ENCODE measurements at regions not wholly inside any gene's neighbourhood (a gene's known extent, or its start where the extent isn't known, plus 50 kb on each side); places are given as distances from the start of the nearest gene placed in this dataset.

- 63% methylated on average over 6 of the region's 6 CpGs for WGBS
- H3K4me3 ChIP-seq (ENCODE audit: low read length in 2 of 2): no peak overlapping the region
- no peaks in the 10 kb centered on the region for H3K4me1 ChIP-seq (ENCODE audit: control insufficient read depth in 2 of 2, insufficient read depth in 2 of 2, low read length in 2 of 2)
- H3K9me3 ChIP-seq (ENCODE audit: control insufficient read depth in 2 of 2, insufficient read depth in 1 of 2, low read length in 1 of 2): no peaks in the 10 kb centered on the region
- DNase-seq (ENCODE audit: low read depth in 6 of 9, low spot score in 9 of 9): no peak
- no peaks in the 10 kb centered on the region for H3K27me3 ChIP-seq (ENCODE audit: control insufficient read depth in 2 of 2, insufficient read depth in 1 of 2, low read length in 1 of 2)
- H3K36me3 ChIP-seq (ENCODE audit: control insufficient read depth in 2 of 2, insufficient read depth in 2 of 2, low read length in 1 of 2): no peaks in the 10 kb centered on the region
- no peak overlapping the region for H3K27ac ChIP-seq (ENCODE audit: low read depth in 1 of 2, low read length in 1 of 2)
These were observed 77.5 kb upstream of the CTTNBP2 start for GRCh38 chr7:117950601-117951260.

GRCh38 chr7:117951285-117951684, 78.0 kb upstream of the CTTNBP2 start:
- H3K27ac ChIP-seq (ENCODE audit: low read depth in 1 of 2, low read length in 1 of 2): no peak overlapping the region
- no peak overlapping the region for H3K4me3 ChIP-seq (ENCODE audit: low read length in 2 of 2)
- H3K9me3 ChIP-seq (ENCODE audit: control insufficient read depth in 2 of 2, insufficient read depth in 1 of 2, low read length in 1 of 2): no peaks in the 10 kb centered on the region
- H3K27me3 ChIP-seq (ENCODE audit: control insufficient read depth in 2 of 2, insufficient read depth in 1 of 2, low read length in 1 of 2): no peaks in the 10 kb centered on the region
- no peaks in the 10 kb centered on the region for H3K4me1 ChIP-seq (ENCODE audit: control insufficient read depth in 2 of 2, insufficient read depth in 2 of 2, low read length in 2 of 2)
- 92% methylated on average over 5 of the region's 5 CpGs for whole genome bisulfite sequencing
- H3K36me3 ChIP-seq (ENCODE audit: control insufficient read depth in 2 of 2, insufficient read depth in 2 of 2, low read length in 1 of 2): no peaks in the 10 kb centered on the region
- no peak for DNase-seq (ENCODE audit: low read depth in 6 of 9, low spot score in 9 of 9)

GRCh38 chr7:117951691-117952280, 78.5 kb upstream of the CTTNBP2 start:
- no peak for DNase-seq (ENCODE audit: low read depth in 6 of 9, low spot score in 9 of 9)
- no peaks in the 10 kb centered on the region for H3K4me1 ChIP-seq (ENCODE audit: control insufficient read depth in 2 of 2, insufficient read depth in 2 of 2, low read length in 2 of 2)
- 87% methylated on average over 4 of the region's 4 CpGs for whole genome bisulfite sequencing
- no peak overlapping the region for H3K27ac ChIP-seq (ENCODE audit: low read depth in 1 of 2, low read length in 1 of 2)
- H3K9me3 ChIP-seq (ENCODE audit: control insufficient read depth in 2 of 2, insufficient read depth in 1 of 2, low read length in 1 of 2): no peaks in the 10 kb centered on the region
- no peaks in the 10 kb centered on the region for H3K27me3 ChIP-seq (ENCODE audit: control insufficient read depth in 2 of 2, insufficient read depth in 1 of 2, low read length in 1 of 2)
- H3K4me3 ChIP-seq (ENCODE audit: low read length in 2 of 2): no peak overlapping the region
- no peaks in the 10 kb centered on the region for H3K36me3 ChIP-seq (ENCODE audit: control insufficient read depth in 2 of 2, insufficient read depth in 2 of 2, low read length in 1 of 2)

GRCh38 chr7:117955046-117955445, 81.8 kb upstream of the CTTNBP2 start:
- H3K27ac ChIP-seq (ENCODE audit: low read depth in 1 of 2, low read length in 1 of 2): no peak overlapping the region
- no peaks in the 10 kb centered on the region for H3K27me3 ChIP-seq (ENCODE audit: control insufficient read depth in 2 of 2, insufficient read depth in 1 of 2, low read length in 1 of 2)
- no peak overlapping the region for H3K4me3 ChIP-seq (ENCODE audit: low read length in 2 of 2)
- WGBS: 90% methylated on average over 4 of the region's 4 CpGs
- DNase-seq (ENCODE audit: low read depth in 6 of 9, low spot score in 9 of 9): no peak
- no peaks in the 10 kb centered on the region for H3K36me3 ChIP-seq (ENCODE audit: control insufficient read depth in 2 of 2, insufficient read depth in 2 of 2, low read length in 1 of 2)
- H3K4me1 ChIP-seq (ENCODE audit: control insufficient read depth in 2 of 2, insufficient read depth in 2 of 2, low read length in 2 of 2): no peaks in the 10 kb centered on the region
- H3K9me3 ChIP-seq (ENCODE audit: control insufficient read depth in 2 of 2, insufficient read depth in 1 of 2, low read length in 1 of 2): no peaks in the 10 kb centered on the region

- Histone ChIP-seq H3K27ac (ENCODE audit: low read depth in 1 of 2, low read length in 1 of 2) (no peak overlapping the region), H3K36me3 (ENCODE audit: control insufficient read depth in 2 of 2, insufficient read depth in 2 of 2, low read length in 1 of 2) (no peaks in the 10 kb centered on the region), H3K9me3 (ENCODE audit: control insufficient read depth in 2 of 2, insufficient read depth in 1 of 2, low read length in 1 of 2) (no peaks in the 10 kb centered on the region), H3K27me3 (ENCODE audit: control insufficient read depth in 2 of 2, insufficient read depth in 1 of 2, low read length in 1 of 2) (no peaks in the 10 kb centered on the region), H3K4me3 (ENCODE audit: low read length in 2 of 2) (no peak overlapping the region), H3K4me1 (ENCODE audit: control insufficient read depth in 2 of 2, insufficient read depth in 2 of 2, low read length in 2 of 2) (no peaks in the 10 kb centered on the region)
- DNase-seq (ENCODE audit: low read depth in 6 of 9, low spot score in 9 of 9): no peak
These were observed 87.1 kb upstream of the CTTNBP2 start for GRCh38 chr7:117960351-117960750.

- H3K4me1 ChIP-seq (ENCODE audit: control insufficient read depth in 2 of 2, insufficient read depth in 2 of 2, low read length in 2 of 2): no peaks in the 10 kb centered on the region
- WGBS: 88% methylated on average over 4 of the region's 4 CpGs
- no peaks in the 10 kb centered on the region for H3K9me3 ChIP-seq (ENCODE audit: control insufficient read depth in 2 of 2, insufficient read depth in 1 of 2, low read length in 1 of 2)
- no peaks in the 10 kb centered on the region for H3K27me3 ChIP-seq (ENCODE audit: control insufficient read depth in 2 of 2, insufficient read depth in 1 of 2, low read length in 1 of 2)
- DNase-seq (ENCODE audit: low read depth in 6 of 9, low spot score in 9 of 9): no peak
- no peak overlapping the region for H3K4me3 ChIP-seq (ENCODE audit: low read length in 2 of 2)
- no peaks in the 10 kb centered on the region for H3K36me3 ChIP-seq (ENCODE audit: control insufficient read depth in 2 of 2, insufficient read depth in 2 of 2, low read length in 1 of 2)
- no peak overlapping the region for H3K27ac ChIP-seq (ENCODE audit: low read depth in 1 of 2, low read length in 1 of 2)
These were observed 88.0 kb upstream of the CTTNBP2 start for GRCh38 chr7:117961235-117961634.

- WGBS: 92% methylated on average over 5 of the region's 5 CpGs
- Histone ChIP-seq H3K27me3 (ENCODE audit: control insufficient read depth in 2 of 2, insufficient read depth in 1 of 2, low read length in 1 of 2) (no peaks in the 10 kb centered on the region), H3K36me3 (ENCODE audit: control insufficient read depth in 2 of 2, insufficient read depth in 2 of 2, low read length in 1 of 2) (no peaks in the 10 kb centered on the region), H3K27ac (ENCODE audit: low read depth in 1 of 2, low read length in 1 of 2) (no peak overlapping the region), H3K4me3 (ENCODE audit: low read length in 2 of 2) (no peak overlapping the region), H3K9me3 (ENCODE audit: control insufficient read depth in 2 of 2, insufficient read depth in 1 of 2, low read length in 1 of 2) (no peaks in the 10 kb centered on the region), H3K4me1 (ENCODE audit: control insufficient read depth in 2 of 2, insufficient read depth in 2 of 2, low read length in 2 of 2) (no peaks in the 10 kb centered on the region)
- DNase-seq (ENCODE audit: low read depth in 6 of 9, low spot score in 9 of 9): no peak
These were observed 89.2 kb upstream of the CTTNBP2 start for GRCh38 chr7:117962366-117962994.

GRCh38 chr7:117963264-117964197, 90.3 kb upstream of the CTTNBP2 start:
- DNase-seq (ENCODE audit: low read depth in 6 of 9, low spot score in 9 of 9): no peak
- no peak overlapping the region for H3K4me3 ChIP-seq (ENCODE audit: low read length in 2 of 2)
- H3K4me1 ChIP-seq (ENCODE audit: control insufficient read depth in 2 of 2, insufficient read depth in 2 of 2, low read length in 2 of 2): no peaks in the 10 kb centered on the region
- H3K27ac ChIP-seq (ENCODE audit: low read depth in 1 of 2, low read length in 1 of 2): no peak overlapping the region
- H3K9me3 ChIP-seq (ENCODE audit: control insufficient read depth in 2 of 2, insufficient read depth in 1 of 2, low read length in 1 of 2): no peaks in the 10 kb centered on the region
- H3K36me3 ChIP-seq (ENCODE audit: control insufficient read depth in 2 of 2, insufficient read depth in 2 of 2, low read length in 1 of 2): no peaks in the 10 kb centered on the region
- WGBS: 93% methylated on average over 2 of the region's 2 CpGs
- H3K27me3 ChIP-seq (ENCODE audit: control insufficient read depth in 2 of 2, insufficient read depth in 1 of 2, low read length in 1 of 2): no peaks in the 10 kb centered on the region

- H3K9me3 ChIP-seq (ENCODE audit: control insufficient read depth in 2 of 2, insufficient read depth in 1 of 2, low read length in 1 of 2): no peaks in the 10 kb centered on the region
- H3K4me1 ChIP-seq (ENCODE audit: control insufficient read depth in 2 of 2, insufficient read depth in 2 of 2, low read length in 2 of 2): no peaks in the 10 kb centered on the region
- no peaks in the 10 kb centered on the region for H3K36me3 ChIP-seq (ENCODE audit: control insufficient read depth in 2 of 2, insufficient read depth in 2 of 2, low read length in 1 of 2)
- DNase-seq (ENCODE audit: low read depth in 6 of 9, low spot score in 9 of 9): no peak
- 96% methylated on average over 2 of the region's 2 CpGs for WGBS
- no peak overlapping the region for H3K27ac ChIP-seq (ENCODE audit: low read depth in 1 of 2, low read length in 1 of 2)
- H3K4me3 ChIP-seq (ENCODE audit: low read length in 2 of 2): no peak overlapping the region
- H3K27me3 ChIP-seq (ENCODE audit: control insufficient read depth in 2 of 2, insufficient read depth in 1 of 2, low read length in 1 of 2): no peaks in the 10 kb centered on the region
These were observed 97.6 kb upstream of the CTTNBP2 start for GRCh38 chr7:117970801-117971200.
